GM12875 (cell line): ENCODE measurements at regions not wholly inside any gene's neighbourhood (a gene's known extent, or its start where the extent isn't known, plus 50 kb on each side); places are given as distances from the start of the nearest gene placed in this dataset.

Experiments
- H3K4me3 ChIP-seq: one replicate; pipeline ENCODE4 v1.5.1; 2011; ENCODE audit warnings: low read depth, low read length, control low read depth
- CTCF ChIP-seq: IDR thresholded peaks from 2 replicates; pipeline ENCODE4 v1.5.1; 2011; ENCODE audit warnings: low read depth, mild to moderate bottlenecking, control low read depth, inconsistent platforms, low read length, moderate library complexity, borderline replicate concordance; ENCODE audit not compliant: insufficient read depth

- no peak overlapping the region for H3K4me3 ChIP-seq
- no peak for TF ChIP-seq CTCF
These were observed 1523.2 kb upstream of the FLRT2 start for GRCh38 chr14:84006643-84007155.

- no peak for TF ChIP-seq CTCF
- H3K4me3 ChIP-seq: no peak overlapping the region
These were observed 1516.5 kb upstream of the FLRT2 start for GRCh38 chr14:84013424-84013823.

- no peak for TF ChIP-seq CTCF
- H3K4me3 ChIP-seq: no peak overlapping the region
These were observed 1512.4 kb upstream of the FLRT2 start for GRCh38 chr14:84017495-84017894.

GRCh38 chr14:84021433-84021832, 1508.5 kb upstream of the FLRT2 start:
- TF ChIP-seq CTCF: no peak
- H3K4me3 ChIP-seq: no peak overlapping the region

GRCh38 chr14:84024231-84024820, 1505.6 kb upstream of the FLRT2 start:
- TF ChIP-seq CTCF: no peak
- H3K4me3 ChIP-seq: no peak overlapping the region

GRCh38 chr14:84025106-84026012, 1504.6 kb upstream of the FLRT2 start:
- TF ChIP-seq CTCF: no peak
- H3K4me3 ChIP-seq: no peak overlapping the region
